SK-N-SH (cell line): ENCODE measurements at regions not wholly inside any gene's neighbourhood (a gene's known extent, or its start where the extent isn't known, plus 50 kb on each side); places are given as distances from the start of the nearest gene placed in this dataset.

Source experiments
- CTCF ChIA-PET: fragments of 300-600, 350-600 bp; formaldehyde crosslinking; extraction: SDS; loops from one replicate; lab custom pipeline; 2021; lab: Yijun Ruan, JAX
- POLR2A ChIA-PET: fragments of 350-600 bp; sonication (Branson Sonifier 250); formaldehyde crosslinking; extraction: SDS; loops from one replicate; lab custom pipeline; 2020; ENCODE audit warnings: antibody characterized with exemption, inconsistent platforms; lab: Yijun Ruan, JAX
- DNase-seq: peaks from one replicate; pipeline ENCODE4 v3.0.0; 2012
- H2AFZ ChIP-seq: fragments of 200-600 bp; sonication (generic); 2 replicates; pipeline ENCODE4 v1.8.1; 2016; ENCODE audit warnings: antibody characterized with exemption, mild to moderate bottlenecking, low read depth
- H3F3A ChIP-seq: fragments of 200-600 bp; sonication (generic); replicated peaks from 2 replicates; pipeline ENCODE3; 2016; ENCODE audit warnings: antibody characterized with exemption, mild to moderate bottlenecking; ENCODE audit not compliant: insufficient read depth
- H3K27ac ChIP-seq, 2 experiments: fragments of 200-500 bp in 1 of 2; fragments of 200-600 bp in 1 of 2; sonication (Bioruptor generic) in 1 of 2; sonication (generic), shearing (Covaris generic) in 1 of 2; 2 replicates each; pipeline versions ENCODE4 v1.5.1 to v1.6.1; 2014 to 2016; ENCODE audit warnings: low read depth in 2 of 2, inconsistent platforms in 1 of 2, low read length in 1 of 2, mild to moderate bottlenecking in 1 of 2, mixed read lengths in 1 of 2
- H3K27me3 ChIP-seq: fragments of 200-600 bp; sonication (generic), shearing (Covaris generic); 2 replicates; pipeline ENCODE4 v1.6.1; 2016; ENCODE audit warnings: mixed run types; ENCODE audit not compliant: insufficient read depth
- H3K36me3 ChIP-seq, 2 experiments: fragments of 200-500 bp in 1 of 2; fragments of 200-600 bp in 1 of 2; sonication (Bioruptor generic) in 1 of 2; sonication (generic) in 1 of 2; replicated peaks in 1 of 2; 2 replicates each; pipeline versions ENCODE3 to v1.5.1; 2014 to 2016; ENCODE audit warnings: low read length in 1 of 2, mild to moderate bottlenecking in 1 of 2; ENCODE audit not compliant: insufficient read depth in 2 of 2, control insufficient read depth in 1 of 2
- H3K4me1 ChIP-seq, 2 experiments: fragments of 200-500 bp in 1 of 2; fragments of 200-600 bp in 1 of 2; sonication (Bioruptor generic) in 1 of 2; sonication (generic), shearing (Covaris generic) in 1 of 2; 2 replicates each; pipeline versions ENCODE4 v1.5.1 to v1.6.1; 2014 to 2016; ENCODE audit warnings: low read depth in 1 of 2, low read length in 1 of 2, mixed run types in 1 of 2; ENCODE audit not compliant: insufficient read depth in 2 of 2, control insufficient read depth in 1 of 2
- H3K4me2 ChIP-seq: fragments of 200-600 bp; sonication (generic), shearing (Covaris generic); 2 replicates; pipeline ENCODE4 v1.6.1; 2017; ENCODE audit warnings: mixed run types
- H3K4me3 ChIP-seq, 2 experiments: fragments of 200-500 bp in 1 of 2; fragments of 200-600 bp in 1 of 2; sonication (Bioruptor generic) in 1 of 2; sonication (generic), shearing (Covaris generic) in 1 of 2; 2 replicates each; pipeline versions ENCODE4 v1.5.1 to v1.8.1; 2014 to 2016; ENCODE audit warnings: low read depth in 2 of 2, inconsistent platforms in 1 of 2, low read length in 1 of 2, mild to moderate bottlenecking in 1 of 2, mixed read lengths in 1 of 2, moderate library complexity in 1 of 2
- H3K79me2 ChIP-seq: fragments of 200-600 bp; sonication (generic); 2 replicates; pipeline ENCODE4 v1.8.1; 2017; ENCODE audit warnings: mild to moderate bottlenecking; ENCODE audit not compliant: insufficient read depth
- H3K9ac ChIP-seq: fragments of 200-600 bp; sonication (generic); 2 replicates; pipeline ENCODE4 v1.6.1; 2017; ENCODE audit warnings: mixed run types
- H3K9me2 ChIP-seq: fragments of 200-600 bp; sonication (generic); 2 replicates; pipeline ENCODE4 v1.6.1; 2017; ENCODE audit warnings: mixed run types
- H3K9me3 ChIP-seq: fragments of 200-600 bp; sonication (generic); 2 replicates; pipeline ENCODE4 v1.6.1; 2017; ENCODE audit warnings: mixed run types, mild to moderate bottlenecking, moderate library complexity
- H4K20me1 ChIP-seq: fragments of 200-600 bp; sonication (generic); 2 replicates; pipeline ENCODE4 v1.6.1; 2017; ENCODE audit warnings: mild to moderate bottlenecking, mixed run types; ENCODE audit not compliant: insufficient read depth
- CHD2 ChIP-seq: fragments of 150-350 bp; IDR thresholded peaks from 2 replicates; pipeline ENCODE4 v1.6.1; 2018; ENCODE audit warnings: low read length; ENCODE audit not compliant: partially characterized antibody
- CTCF ChIP-seq: fragments of 200-600 bp; sonication (generic); IDR thresholded peaks from 2 replicates; pipeline ENCODE4 v1.6.1; 2017; ENCODE audit warnings: antibody characterized with exemption, mild to moderate bottlenecking, moderate library complexity
- ELF1 ChIP-seq: IDR thresholded peaks from 2 replicates; pipeline ENCODE4 v1.4.0; 2012
- EP300 ChIP-seq, 2 experiments: IDR thresholded peaks; 2 replicates each; pipeline versions ENCODE4 v1.4.0 to v1.6.1; 2012; ENCODE audit warnings: borderline replicate concordance in 1 of 2, low read depth in 1 of 2, low read length in 1 of 2
- FOSL2 ChIP-seq: IDR thresholded peaks from 2 replicates; pipeline ENCODE4 v1.4.0; 2012; ENCODE audit warnings: low read depth, mild to moderate bottlenecking, moderate library complexity, borderline replicate concordance
- FOXJ3 ChIP-seq: sonication (generic); formaldehyde crosslinking; IDR thresholded peaks from 2 replicates; pipeline ENCODE4 v1.5.1; 2020; ENCODE audit warnings: mild to moderate bottlenecking, missing genetic modification reagents
- FOXM1 ChIP-seq: IDR thresholded peaks from 2 replicates; pipeline ENCODE4 v1.4.0; 2012; ENCODE audit warnings: low read depth, mild to moderate bottlenecking
- GABPA ChIP-seq: IDR thresholded peaks from 2 replicates; pipeline ENCODE4 v1.4.0; 2012; ENCODE audit warnings: low read depth, mild to moderate bottlenecking
- IRF3 ChIP-seq: fragments of 150-350 bp; IDR thresholded peaks from 2 replicates; pipeline ENCODE4 v1.6.1; 2016; ENCODE audit warnings: mild to moderate bottlenecking, low read depth, low read length
- MAX ChIP-seq: IDR thresholded peaks from 2 replicates; pipeline ENCODE4 v1.4.0; 2012; ENCODE audit warnings: low read depth
- MEF2A ChIP-seq: IDR thresholded peaks from 2 replicates; pipeline ENCODE4 v1.4.0; 2012; ENCODE audit warnings: low read depth, borderline replicate concordance
- MXI1 ChIP-seq: IDR thresholded peaks from 2 replicates; pipeline ENCODE4 v1.6.1; 2012; ENCODE audit warnings: mild to moderate bottlenecking, low read depth, low read length, improper control_type of control experiment
- NFIC ChIP-seq: IDR thresholded peaks from 2 replicates; pipeline ENCODE4 v1.4.0; 2012; ENCODE audit warnings: borderline replicate concordance
- NRF1 ChIP-seq: IDR thresholded peaks from 2 replicates; pipeline ENCODE4 v1.6.1; 2012; ENCODE audit warnings: low read depth, mild to moderate bottlenecking, low read length
- PBX3 ChIP-seq: IDR thresholded peaks from 2 replicates; pipeline ENCODE4; 2012
- POLR2AphosphoS5 ChIP-seq: IDR thresholded peaks from 2 replicates; pipeline ENCODE4 v1.6.1; 2012; ENCODE audit warnings: low read depth, low read length
- RCOR1 ChIP-seq: fragments of 150-350 bp; IDR thresholded peaks from 2 replicates; pipeline ENCODE4 v1.6.1; 2017; ENCODE audit warnings: antibody characterized with exemption, low read length
- RFX5 ChIP-seq: IDR thresholded peaks from 2 replicates; pipeline ENCODE4 v1.6.1; 2012; ENCODE audit warnings: mild to moderate bottlenecking, improper control_type of control experiment, low read length
- RXRA ChIP-seq: IDR thresholded peaks from 2 replicates; pipeline ENCODE4 v1.4.0; 2012; ENCODE audit warnings: low read depth, mild to moderate bottlenecking, borderline replicate concordance
- SIN3A ChIP-seq: IDR thresholded peaks from 2 replicates; pipeline ENCODE4 v1.6.1; 2012; ENCODE audit warnings: low read depth, mild to moderate bottlenecking, low read length, moderate library complexity, borderline replicate concordance
- TAF1 ChIP-seq: IDR thresholded peaks from 2 replicates; pipeline ENCODE4 v1.6.1; 2012; ENCODE audit warnings: low read depth, mild to moderate bottlenecking, low read length, moderate library complexity, borderline replicate concordance
- TCF12 ChIP-seq: IDR thresholded peaks from 2 replicates; pipeline ENCODE4 v1.4.0; 2012
- TEAD4 ChIP-seq: IDR thresholded peaks from 2 replicates; pipeline ENCODE4 v1.4.0; 2012; ENCODE audit warnings: mild to moderate bottlenecking, borderline replicate concordance; ENCODE audit not compliant: insufficient read depth
- USF1 ChIP-seq: IDR thresholded peaks from 2 replicates; pipeline ENCODE4 v1.4.0; 2012; ENCODE audit warnings: low read depth, borderline replicate concordance
- YY1 ChIP-seq: IDR thresholded peaks from 2 replicates; pipeline ENCODE4 v1.4.0; 2012; ENCODE audit warnings: low read depth, mild to moderate bottlenecking
- ZBTB33 ChIP-seq: IDR thresholded peaks from 2 replicates; pipeline ENCODE4 v1.4.0; 2012; ENCODE audit warnings: low read depth, borderline replicate concordance
- WGBS: methylation state at CpG from one replicate; pipeline ENCODE4 v1.1.6; 2017; ENCODE audit warnings: low lambda C conversion rate; 5-methylcytosine and 5-hydroxymethylcytosine counted together

- no peak overlapping the region for H3K4me3 ChIP-seq
- peak; percentile 55 for DNase-seq
- TF ChIP-seq IRF3 (no peak), GABPA (no peak), EP300 (IDR thresholded peaks at IDR 0.05; ENCODE audit: borderline replicate concordance in 1 of 2, low read depth in 1 of 2, low read length in 1 of 2) (peak; percentile 64 to 89), SIN3A (peak; percentile 74; the same call in 1 of the 2 replicates), RXRA (peak; percentile 94), TAF1 (no peak; the same call in 1 of the 2 replicates), NRF1 (no peak), ELF1 (peak; percentile 31; the same call in 1 of the 2 replicates), FOSL2 (peak; percentile 71), FOXM1 (peak; percentile 66; the same call in 1 of the 2 replicates), PBX3 (peak; percentile 82), MAX (peak; percentile 35; the same call in 1 of the 2 replicates), CHD2 (no peak), NFIC (peak; percentile 77), YY1 (peak; percentile 51; the same call in 1 of the 2 replicates), RFX5 (no peak), POLR2AphosphoS5 (peak; percentile 44; the same call in 1 of the 2 replicates), FOXJ3 (no peak), MEF2A (peak; percentile 35; the same call in 1 of the 2 replicates), ZBTB33 (no peak), RCOR1 (0 out of 2 replicates have a peak, but pooled peaks have one; percentile 29), USF1 (no peak), TCF12 (peak; percentile 90), TEAD4 (peak; percentile 85), MXI1 (0 out of 2 replicates have a peak, but pooled peaks have one; percentile 24), CTCF (no peak)
These were observed 72.3 kb upstream of the DST start for GRCh38 chr6:56714982-56715456.

More at GRCh38 chr6:56714982-56715456, 72.3 kb upstream of the DST start:
- peaks cover 16 to 36% of the 10 kb centered on the region in 2 experiments for H3K4me1 ChIP-seq
- H3K36me3 ChIP-seq, result peaks cover 3 to 11% of the 10 kb centered on the region in 2 experiments
- CTCF ChIA-PET, result interaction anchor here (1.2 to 9.3 kb wide), 3 partner anchors 10 to 138 kb away, joined by 5 to 120 read pairs (median 7); no protein-coding TSS in a partner anchor
- no peaks in the 10 kb centered on the region for H3K9me2 ChIP-seq
- H3F3A ChIP-seq, result peaks cover 59% of the 10 kb centered on the region
- peak overlapping the region; percentile 79 to 91 for H3K27ac ChIP-seq
- no peak overlapping the region for H2AFZ ChIP-seq
- WGBS, result 0% methylated on average over 2 of the region's 2 CpGs
- peaks cover 95% of the 10 kb centered on the region for H3K79me2 ChIP-seq
- POLR2A ChIA-PET, result no interaction called here
- no peaks in the 10 kb centered on the region for H3K9me3 ChIP-seq
- H3K4me2 ChIP-seq, result peak overlapping the region; percentile 68
- H4K20me1 ChIP-seq, result no peaks in the 10 kb centered on the region; the same call in 1 of the 2 replicates
- H3K9ac ChIP-seq, result peak overlapping the region; percentile 35; the same call in 1 of the 2 replicates
- H3K27me3 ChIP-seq, result no peaks in the 10 kb centered on the region
